Osteocyte (in vitro differentiated cells): ENCODE measurements at regions not wholly inside any gene's neighbourhood (a gene's known extent, or its start where the extent isn't known, plus 50 kb on each side); places are given as distances from the start of the nearest gene placed in this dataset.

Experiments used
- DNase-seq: peaks from one replicate; pipeline ENCODE4 v3.0.0; 2021; ENCODE audit warnings: mixed read lengths; ENCODE audit not compliant: unreplicated experiment; ENCODE audit errors: extremely low spot score
- H3K27ac Mint-ChIP-seq: one replicate; pipeline ENCODE4 v1.8.0; 2021; ENCODE audit warnings: mild to moderate bottlenecking, mixed read lengths; ENCODE audit not compliant: unreplicated experiment
- H3K27me3 Mint-ChIP-seq: one replicate; pipeline ENCODE4 v1.8.0; 2021; ENCODE audit warnings: mixed read lengths; ENCODE audit not compliant: unreplicated experiment
- H3K36me3 Mint-ChIP-seq: one replicate; pipeline ENCODE4 v1.8.0; 2021; ENCODE audit warnings: mixed read lengths; ENCODE audit not compliant: unreplicated experiment
- H3K4me1 Mint-ChIP-seq: one replicate; pipeline ENCODE4 v1.8.0; 2021; ENCODE audit warnings: mixed read lengths; ENCODE audit not compliant: unreplicated experiment
- H3K4me3 Mint-ChIP-seq: one replicate; pipeline ENCODE4 v1.8.0; 2021; ENCODE audit warnings: mild to moderate bottlenecking, moderate library complexity, mixed read lengths; ENCODE audit not compliant: unreplicated experiment
- H3K9me3 Mint-ChIP-seq: one replicate; pipeline ENCODE4 v1.8.0; 2021; ENCODE audit warnings: mixed read lengths; ENCODE audit not compliant: unreplicated experiment
- CTCF ChIP-seq: fragments of 200-600 bp; sonication (generic); IDR thresholded peaks from 2 replicates; pipeline ENCODE4 v1.5.0; 2021; ENCODE audit warnings: antibody characterized with exemption, mild to moderate bottlenecking, moderate library complexity

- H3K4me1 Mint-ChIP-seq: peaks cover 11% of the 10 kb centered on the region
- peaks cover 6% of the 10 kb centered on the region for H3K27me3 Mint-ChIP-seq
- H3K9me3 Mint-ChIP-seq: peaks cover 5% of the 10 kb centered on the region
- no peak overlapping the region for H3K27ac Mint-ChIP-seq
- no peak overlapping the region for H3K4me3 Mint-ChIP-seq
- TF ChIP-seq CTCF: no peak
- no peak for DNase-seq
- no peaks in the 10 kb centered on the region for H3K36me3 Mint-ChIP-seq
Measured at GRCh38 chr1:96079581-96079980, 642.0 kb upstream of the PTBP2 start.

- peaks cover 5% of the 10 kb centered on the region for H3K9me3 Mint-ChIP-seq
- H3K36me3 Mint-ChIP-seq: no peaks in the 10 kb centered on the region
- peaks cover 5% of the 10 kb centered on the region for H3K4me1 Mint-ChIP-seq
- no peak overlapping the region for H3K4me3 Mint-ChIP-seq
- H3K27me3 Mint-ChIP-seq: peaks cover 3% of the 10 kb centered on the region
- peak; percentile 19 for TF ChIP-seq CTCF
- H3K27ac Mint-ChIP-seq: no peak overlapping the region
- no peak for DNase-seq
Measured at GRCh38 chr1:96080925-96081324, 640.7 kb upstream of the PTBP2 start.

- TF ChIP-seq CTCF: no peak
- Mint-ChIP-seq H3K27ac (no peak overlapping the region), H3K36me3 (no peaks in the 10 kb centered on the region), H3K4me3 (no peak overlapping the region), H3K4me1 (no peaks in the 10 kb centered on the region), H3K9me3 (peaks cover 2% of the 10 kb centered on the region), H3K27me3 (peaks cover 6% of the 10 kb centered on the region)
- no peak for DNase-seq
Measured at GRCh38 chr1:96087719-96088118, 633.9 kb upstream of the PTBP2 start.

- no peaks in the 10 kb centered on the region for H3K36me3 Mint-ChIP-seq
- peaks cover 16% of the 10 kb centered on the region for H3K27me3 Mint-ChIP-seq
- no peak for DNase-seq
- TF ChIP-seq CTCF: no peak
- H3K27ac Mint-ChIP-seq: no peak overlapping the region
- no peaks in the 10 kb centered on the region for H3K9me3 Mint-ChIP-seq
- H3K4me1 Mint-ChIP-seq: no peaks in the 10 kb centered on the region
- no peak overlapping the region for H3K4me3 Mint-ChIP-seq
Measured at GRCh38 chr1:96090134-96090533, 631.5 kb upstream of the PTBP2 start.

GRCh38 chr1:96095849-96096612, 625.6 kb upstream of the PTBP2 start:
- Mint-ChIP-seq H3K9me3 (no peaks in the 10 kb centered on the region), H3K4me3 (no peak overlapping the region), H3K27me3 (peaks cover 29% of the 10 kb centered on the region), H3K36me3 (no peaks in the 10 kb centered on the region), H3K4me1 (no peaks in the 10 kb centered on the region), H3K27ac (no peak overlapping the region)
- TF ChIP-seq CTCF: no peak
- DNase-seq: no peak
